ENCODE measurements at regions not wholly inside any gene's neighbourhood (a gene's known extent, or its start where the extent isn't known, plus 50 kb on each side); places are given as distances from the start of the nearest gene placed in this dataset.
"Not testable (repeated sequence)": the region's sequence is repeated elsewhere in the genome, so short reads cannot be mapped to it uniquely, and the experiment has no call there.

- no peak for DNase-seq
Observed at GRCh38 chr4:59704616-59705015, 1495.5 kb upstream of the ADGRL3 start.

- no peak for DNase-seq
Observed at GRCh38 chr4:59712470-59712869, 1487.7 kb upstream of the ADGRL3 start.

GRCh38 chr4:59724286-59724685 lies 1475.8 kb upstream of the ADGRL3 start:
- not testable (repeated sequence) for DNase-seq

GRCh38 chr4:59727745-59728144 lies 1472.4 kb upstream of the ADGRL3 start:
- DNase-seq = no peak

GRCh38 chr4:59728496-59728895 lies 1471.6 kb upstream of the ADGRL3 start:
- DNase-seq = no peak

- DNase-seq = no peak
Observed at GRCh38 chr4:59729321-59729720, 1470.8 kb upstream of the ADGRL3 start.

- DNase-seq = no peak
Observed at GRCh38 chr4:59748433-59748832, 1451.7 kb upstream of the ADGRL3 start.

GRCh38 chr4:59759082-59759825 lies 1440.9 kb upstream of the ADGRL3 start:
- DNase-seq = no peak

- no peak for DNase-seq
Observed at GRCh38 chr4:59762344-59762743, 1437.8 kb upstream of the ADGRL3 start.

- DNase-seq = no peak
Observed at GRCh38 chr4:59770601-59771264, 1429.4 kb upstream of the ADGRL3 start.

- no peak for DNase-seq
Observed at GRCh38 chr4:59772641-59773139, 1427.4 kb upstream of the ADGRL3 start.

- DNase-seq = not testable (repeated sequence)
Observed at GRCh38 chr4:59780271-59780670, 1419.9 kb upstream of the ADGRL3 start.

GRCh38 chr4:59805176-59805575 lies 1395.0 kb upstream of the ADGRL3 start:
- DNase-seq = no peak

- no peak for DNase-seq
Observed at GRCh38 chr4:59814402-59815010, 1385.6 kb upstream of the ADGRL3 start.

GRCh38 chr4:59818656-59819055 lies 1381.5 kb upstream of the ADGRL3 start:
- DNase-seq = no peak

GRCh38 chr4:59823311-59823710 lies 1376.8 kb upstream of the ADGRL3 start:
- DNase-seq = no peak

- DNase-seq = no peak
Observed at GRCh38 chr4:59825104-59825503, 1375.0 kb upstream of the ADGRL3 start.

- DNase-seq = no peak
Observed at GRCh38 chr4:59831746-59832145, 1368.4 kb upstream of the ADGRL3 start.

- DNase-seq = no peak
Observed at GRCh38 chr4:59834943-59835342, 1365.2 kb upstream of the ADGRL3 start.

- no peak for DNase-seq
Observed at GRCh38 chr4:59837751-59838150, 1362.4 kb upstream of the ADGRL3 start.

- DNase-seq = no peak
Observed at GRCh38 chr4:59838236-59838635, 1361.9 kb upstream of the ADGRL3 start.

GRCh38 chr4:59841698-59842097 lies 1358.4 kb upstream of the ADGRL3 start:
- no peak for DNase-seq

GRCh38 chr4:59848457-59848856 lies 1351.7 kb upstream of the ADGRL3 start:
- no peak for DNase-seq

Measured in renal pelvis (tissue), 1 donor.